HPDE6-E6E7 (cell line): ENCODE measurements at regions not wholly inside any gene's neighbourhood (a gene's known extent, or its start where the extent isn't known, plus 50 kb on each side); places are given as distances from the start of the nearest gene placed in this dataset.

Experiments used
- DNase-seq: peaks from one replicate; pipeline ENCODE4 v3.0.0; 2011; ENCODE audit warnings: missing footprints; ENCODE audit errors: extremely low spot score

GRCh38 chr9:2923766-2924379 is 80.0 kb upstream of the PUM3 start:
- DNase-seq = no peak

DNA sequence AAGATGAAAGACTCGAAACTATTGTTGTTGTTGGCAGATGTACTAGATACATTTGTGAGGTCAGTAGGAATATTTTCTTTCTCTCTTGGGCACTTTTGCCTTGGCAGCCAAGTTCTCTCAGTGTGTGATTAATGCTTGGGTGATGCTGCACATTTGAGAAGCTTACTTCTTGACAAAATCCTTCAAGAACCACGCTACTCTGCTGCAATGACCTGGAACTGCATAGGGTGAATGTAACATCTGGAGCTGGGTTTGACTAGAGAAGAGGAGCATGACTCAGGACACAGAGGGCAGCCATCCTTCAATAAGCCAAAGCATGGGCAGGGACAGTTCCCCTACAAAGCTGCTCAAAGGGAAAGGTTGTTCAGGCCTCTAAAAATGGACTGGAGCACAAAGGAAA is 75.5 kb upstream of the PUM3 start:
- DNase-seq = no peak

GRCh38 chr9:2916382-2916985 is 72.6 kb upstream of the PUM3 start:
- DNase-seq = no peak

- DNase-seq = no peak
These were observed 69.1 kb upstream of the PUM3 start for GRCh38 chr9:2913026-2913425.

GRCh38 chr9:2907411-2907810 is 63.5 kb upstream of the PUM3 start:
- DNase-seq = no peak

DNA sequence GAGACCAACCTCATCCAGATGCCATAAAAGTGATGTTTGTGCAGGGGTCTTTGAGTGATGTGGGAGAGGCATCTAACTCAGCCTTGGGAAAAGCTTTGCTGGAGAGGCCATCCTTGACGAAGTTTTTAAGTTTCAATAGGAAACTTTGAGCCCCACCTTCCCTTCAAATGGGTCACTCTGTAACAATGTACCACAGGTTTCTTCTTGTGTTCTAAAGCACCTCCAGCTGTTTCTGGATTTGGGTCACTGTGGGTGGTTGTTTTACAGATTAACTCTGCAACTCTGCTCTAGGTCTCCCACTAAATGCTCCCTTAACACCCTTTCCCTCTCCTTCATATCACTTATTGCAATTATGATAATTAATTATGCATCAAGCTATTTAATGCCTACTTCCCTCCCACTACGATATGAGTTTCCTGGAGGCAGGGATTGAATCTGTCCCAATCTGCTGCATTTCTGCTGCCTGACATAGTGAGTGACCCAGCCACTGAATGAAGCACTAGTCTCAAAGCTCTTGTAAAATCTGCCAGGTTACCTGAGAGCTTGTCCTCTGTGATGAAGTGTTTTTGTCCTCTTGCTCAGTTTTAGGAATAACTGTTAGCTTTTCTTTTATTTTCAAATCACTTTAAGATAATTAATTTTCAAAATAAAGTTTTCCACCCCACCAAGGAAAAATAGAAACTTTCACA is 60.5 kb upstream of the PUM3 start:
- no peak for DNase-seq
